HG02798 (cell line): ENCODE measurements at regions not wholly inside any gene's neighbourhood (a gene's known extent, or its start where the extent isn't known, plus 50 kb on each side); places are given as distances from the start of the nearest gene placed in this dataset.
A peak's percentile ranks its signal among the peaks of the same experiment; 100 is the strongest.

Experiments used
- ATAC-seq: cut with Tn5 transposase; IDR thresholded peaks from one replicate; pipeline ENCODE4 v1.9.1; 2021; ENCODE audit warnings: mild to moderate bottlenecking; ENCODE audit not compliant: unreplicated experiment, poor library complexity

GRCh38 chr6:99219788-99220187 is 129.7 kb downstream of the FAXC start:
- ATAC-seq, result peak; percentile 93

- no peak for ATAC-seq
These were observed 132.5 kb downstream of the FAXC start for GRCh38 chr6:99216959-99217358.

- ATAC-seq, result no peak
These were observed 153.4 kb downstream of the FAXC start for GRCh38 chr6:99195986-99196655.

- no peak for ATAC-seq
These were observed 156.9 kb downstream of the FAXC start for GRCh38 chr6:99192561-99192960.

GRCh38 chr6:99189823-99190721 is 159.4 kb downstream of the FAXC start:
- peak; percentile 99 for ATAC-seq

- ATAC-seq, result no peak
These were observed 162.0 kb downstream of the FAXC start for GRCh38 chr6:99187429-99187828.

GRCh38 chr6:99186417-99186816 is 163.1 kb downstream of the FAXC start:
- ATAC-seq, result no peak

GRCh38 chr6:99185525-99185924 is 163.9 kb downstream of the FAXC start:
- ATAC-seq, result no peak

- ATAC-seq, result no peak
These were observed 164.8 kb downstream of the FAXC start for GRCh38 chr6:99184696-99185095.

- ATAC-seq, result no peak
These were observed 166.4 kb downstream of the FAXC start for GRCh38 chr6:99183066-99183465.

GRCh38 chr6:99181174-99181573 is 168.3 kb downstream of the FAXC start:
- no peak for ATAC-seq

- ATAC-seq, result no peak
These were observed 171.3 kb downstream of the FAXC start for GRCh38 chr6:99178168-99178567.

- no peak for ATAC-seq
These were observed 171.7 kb downstream of the FAXC start for GRCh38 chr6:99177736-99178135.

GRCh38 chr6:99165838-99166237 is 183.6 kb downstream of the FAXC start:
- peak; percentile 78 for ATAC-seq

GRCh38 chr6:99152347-99152643 is 197.2 kb downstream of the FAXC start:
- ATAC-seq, result no peak

- ATAC-seq, result peak; percentile 96
These were observed 197.7 kb downstream of the FAXC start for GRCh38 chr6:99151634-99152346.

- ATAC-seq, result no peak
These were observed 200.7 kb downstream of the FAXC start for GRCh38 chr6:99148761-99149160.

- ATAC-seq, result no peak
These were observed 200.4 kb upstream of the FBXL4 start for GRCh38 chr6:99148111-99148510.

- no peak for ATAC-seq
These were observed 199.5 kb upstream of the FBXL4 start for GRCh38 chr6:99147206-99147605.

- no peak for ATAC-seq
These were observed 199.0 kb upstream of the FBXL4 start for GRCh38 chr6:99146711-99147110.

GRCh38 chr6:99145738-99146137 is 198.0 kb upstream of the FBXL4 start:
- no peak for ATAC-seq
